CD14-positive monocyte (primary cell): ENCODE measurements at regions not wholly inside any gene's neighbourhood (a gene's known extent, or its start where the extent isn't known, plus 50 kb on each side); places are given as distances from the start of the nearest gene placed in this dataset.

Source experiments
- DNase-seq, 3 donors: peaks; one replicate each; pipeline ENCODE4 v3.0.0-alpha.2; 2011 to 2022
- H2AFZ ChIP-seq: 2 replicates; pipeline ENCODE4 v1.6.0; 2012; ENCODE audit warnings: mild to moderate bottlenecking, low read depth, low read length, inconsistent platforms; ENCODE audit not compliant: insufficient read depth, poor library complexity, severe bottlenecking
- H3K27ac ChIP-seq, 2 donors: 1 replicate in 1 of 2; 2 replicates in 1 of 2; pipeline ENCODE4 v1.5.1; 2012 to 2013; ENCODE audit warnings: low read length in 2 of 2, control low read depth in 1 of 2, inconsistent platforms in 1 of 2, low read depth in 1 of 2, mild to moderate bottlenecking in 1 of 2
- H3K27me3 ChIP-seq, 2 donors: one replicate each; pipeline versions ENCODE4 v1.6.0 to v1.6.1; 2011 to 2013; ENCODE audit warnings: low read length in 2 of 2; ENCODE audit not compliant: control insufficient read depth in 2 of 2, insufficient read depth in 2 of 2
- H3K36me3 ChIP-seq, 2 donors: replicated peaks in 1 of 2; 1 replicate in 1 of 2; 2 replicates in 1 of 2; pipeline versions ENCODE4 v1.5.1 to v1.6.1; 2012 to 2013; ENCODE audit warnings: low read length in 2 of 2, control low read depth in 1 of 2, inconsistent platforms in 1 of 2, mild to moderate bottlenecking in 1 of 2; ENCODE audit not compliant: insufficient read depth in 2 of 2, control insufficient read depth in 1 of 2
- H3K4me1 ChIP-seq, 2 donors: 1 replicate in 1 of 2; 2 replicates in 1 of 2; pipeline versions ENCODE4 v1.5.1 to v1.6.1; 2012 to 2013; ENCODE audit warnings: low read length in 2 of 2, control low read depth in 1 of 2, inconsistent platforms in 1 of 2, mild to moderate bottlenecking in 1 of 2, moderate library complexity in 1 of 2; ENCODE audit not compliant: insufficient read depth in 2 of 2, control insufficient read depth in 1 of 2
- H3K4me2 ChIP-seq: replicated peaks from 2 replicates; pipeline ENCODE3; 2012; ENCODE audit warnings: low read length, moderate library complexity, mild to moderate bottlenecking; ENCODE audit not compliant: poor library complexity, severe bottlenecking; ENCODE audit errors: extremely low read depth
- H3K4me3 ChIP-seq, 3 experiments: fragments of 200-600 bp in 1 of 3; sonication (generic) in 1 of 3; replicated peaks in 1 of 3; 1 replicate in 2 of 3; 2 replicates in 1 of 3; pipeline ENCODE4 v1.5.1; 2011 to 2013; ENCODE audit warnings: low read length in 3 of 3, mild to moderate bottlenecking in 3 of 3, control low read depth in 2 of 3, low read depth in 2 of 3, inconsistent platforms in 1 of 3, moderate library complexity in 1 of 3
- H3K79me2 ChIP-seq: 2 replicates; pipeline ENCODE4 v1.6.0; 2012; ENCODE audit warnings: mild to moderate bottlenecking, control low read depth, inconsistent platforms, low read length, moderate library complexity; ENCODE audit not compliant: insufficient read depth
- H3K9ac ChIP-seq: 2 replicates; pipeline ENCODE4 v1.6.0; 2017; ENCODE audit warnings: low read length, mild to moderate bottlenecking; ENCODE audit not compliant: insufficient read depth, poor library complexity, severe bottlenecking
- H3K9me3 ChIP-seq, 2 donors: replicated peaks in 1 of 2; 1 replicate in 1 of 2; 2 replicates in 1 of 2; pipeline versions ENCODE4 v1.5.1 to v1.6.1; 2012 to 2013; ENCODE audit warnings: low read length in 2 of 2, control low read depth in 1 of 2; ENCODE audit not compliant: control insufficient read depth in 1 of 2, insufficient read depth in 1 of 2
- H4K20me1 ChIP-seq: 2 replicates; pipeline ENCODE4 v1.6.0; 2012; ENCODE audit warnings: mild to moderate bottlenecking, low read length, control low read depth, moderate library complexity; ENCODE audit not compliant: insufficient read depth
- H3K27ac Mint-ChIP-seq, 7 donors: one replicate each; pipeline ENCODE4 v1.8.0; 2020; ENCODE audit warnings: mild to moderate bottlenecking in 7 of 7, mixed read lengths in 7 of 7, moderate library complexity in 6 of 7, inconsistent platforms in 2 of 7
- H3K27me3 Mint-ChIP-seq, 3 donors: one replicate each; pipeline ENCODE4 v1.8.0; 2021 to 2022; ENCODE audit warnings: low read depth in 3 of 3, mild to moderate bottlenecking in 3 of 3, mixed read lengths in 3 of 3, moderate library complexity in 3 of 3, inconsistent platforms in 1 of 3
- H3K36me3 Mint-ChIP-seq, 2 donors: one replicate each; pipeline ENCODE4 v1.8.0; 2020; ENCODE audit warnings: mixed read lengths in 2 of 2, inconsistent platforms in 1 of 2, mild to moderate bottlenecking in 1 of 2
- H3K4me1 Mint-ChIP-seq: one replicate; pipeline ENCODE4 v1.8.0; 2020; ENCODE audit warnings: mild to moderate bottlenecking, mixed read lengths
- H3K4me3 Mint-ChIP-seq, 2 donors: one replicate each; pipeline ENCODE4 v1.8.0; 2020; ENCODE audit warnings: mild to moderate bottlenecking in 2 of 2, mixed read lengths in 2 of 2, moderate library complexity in 1 of 2
- H3K9me3 Mint-ChIP-seq, 7 donors: one replicate each; pipeline ENCODE4 v1.8.0; 2020 to 2022; ENCODE audit warnings: mixed read lengths in 7 of 7, mild to moderate bottlenecking in 6 of 7, moderate library complexity in 6 of 7, inconsistent platforms in 2 of 7
- CTCF ChIP-seq: fragments of 200-600 bp; IDR thresholded peaks from one replicate; pipeline ENCODE4 v1.8.0; 2022; ENCODE audit warnings: antibody characterized with exemption, mild to moderate bottlenecking
- WGBS: methylation state at CpG from one replicate; pipeline ENCODE4 v1.1.5; 2013; ENCODE audit warnings: missing lambda C conversion rate; ENCODE audit not compliant: insufficient coverage; 5-methylcytosine and 5-hydroxymethylcytosine counted together
- intact Hi-C, 2 donors: fragments of 100-400 bp; cut with micrococcal nuclease; formaldehyde crosslinking; loops; one replicate each; pipeline versions ENCODE4 v1.15.0 to v1.15.1; 2023

GRCh38 chr14:65805113-65805473, 392.6 kb downstream of the FUT8 start:
- Histone ChIP-seq H3K27me3 (no peaks in the 10 kb centered on the region), H3K4me3 (no peak overlapping the region), H3K27ac (no peak overlapping the region), H3K4me1 (no peaks in the 10 kb centered on the region), H3K4me2 (no peak overlapping the region), H2AFZ (no peak overlapping the region), H3K9me3 (peaks cover 16 to 17% of the 10 kb centered on the region in 2 donors), H3K9ac (no peak overlapping the region), H3K79me2 (no peaks in the 10 kb centered on the region), H3K36me3 (no peaks in the 10 kb centered on the region), H4K20me1 (no peaks in the 10 kb centered on the region)
- DNase-seq: no peak
- Mint-ChIP-seq H3K4me1 (no peaks in the 10 kb centered on the region), H3K27me3 (peaks cover 0 to 1% (median 0%) of the 10 kb centered on the region in 3 donors), H3K27ac (no peak overlapping the region), H3K36me3 (no peaks in the 10 kb centered on the region), H3K9me3 (peaks cover 0 to 4% (median 0%) of the 10 kb centered on the region in 7 donors), H3K4me3 (no peak overlapping the region)
- intact Hi-C loops: no loop called here
- 100% methylated on average over 1 of the region's 3 CpGs for WGBS
- TF ChIP-seq CTCF: no peak

- H3K4me2 ChIP-seq: no peak overlapping the region
- no peaks in the 10 kb centered on the region for H3K36me3 Mint-ChIP-seq
- 100% methylated on average over 2 of the region's 2 CpGs for WGBS
- no peaks in the 10 kb centered on the region for H4K20me1 ChIP-seq
- no peak for DNase-seq
- H3K27ac ChIP-seq: no peak overlapping the region
- no peak overlapping the region for H3K4me3 Mint-ChIP-seq
- H3K27ac Mint-ChIP-seq: no peak overlapping the region
- no peak overlapping the region for H3K9ac ChIP-seq
- no peak overlapping the region for H3K4me3 ChIP-seq
- no peaks in the 10 kb centered on the region for H3K27me3 ChIP-seq
- H3K9me3 ChIP-seq: peaks cover 16 to 17% of the 10 kb centered on the region in 2 donors
- H3K4me1 ChIP-seq: no peaks in the 10 kb centered on the region
- no peak overlapping the region for H2AFZ ChIP-seq
- no peaks in the 10 kb centered on the region for H3K4me1 Mint-ChIP-seq
- TF ChIP-seq CTCF: no peak
- H3K79me2 ChIP-seq: no peaks in the 10 kb centered on the region
- peaks cover 0 to 3% (median 2%) of the 10 kb centered on the region in 3 donors for H3K27me3 Mint-ChIP-seq
- H3K9me3 Mint-ChIP-seq: no peaks in the 10 kb centered on the region
- intact Hi-C loops: no loop called here
- no peaks in the 10 kb centered on the region for H3K36me3 ChIP-seq
Observed at GRCh38 chr14:65808390-65808789, 395.9 kb downstream of the FUT8 start.
